Keratinocyte (primary cell): ENCODE measurements at regions not wholly inside any gene's neighbourhood (a gene's known extent, or its start where the extent isn't known, plus 50 kb on each side); places are given as distances from the start of the nearest gene placed in this dataset.

ENCODE experiments used
- DNase-seq: peaks from one replicate; pipeline ENCODE4 v3.0.0-alpha.2; 2011; ENCODE audit warnings: low read depth, missing footprints, low spot score
- FAIRE-seq: peaks from 2 replicates; lab custom pipeline; 2011; peaks lifted over from hg19 to GRCh38; lab: Jason Lieb, UNC
- H2AFZ ChIP-seq: 2 replicates; pipeline ENCODE4 v1.6.0; 2012; ENCODE audit warnings: low read length, control low read depth, inconsistent platforms; ENCODE audit not compliant: control insufficient read depth
- H3K27ac ChIP-seq: 2 replicates; pipeline ENCODE4 v1.5.1; 2011; ENCODE audit warnings: low read length; ENCODE audit not compliant: control insufficient read depth, insufficient read depth
- H3K27me3 ChIP-seq: 3 replicates; pipeline ENCODE4 v1.6.0; 2011; ENCODE audit warnings: low read length; ENCODE audit not compliant: control insufficient read depth, insufficient read depth; ENCODE audit errors: extremely low read depth
- H3K36me3 ChIP-seq, 2 experiments: 2 replicates in 1 of 2; 3 replicates in 1 of 2; pipeline ENCODE4 v1.5.1; 2011; ENCODE audit warnings: low read length in 2 of 2, mild to moderate bottlenecking in 1 of 2; ENCODE audit not compliant: control insufficient read depth in 2 of 2, insufficient read depth in 2 of 2; ENCODE audit errors: extremely low read depth in 1 of 2
- H3K4me1 ChIP-seq: 3 replicates; pipeline ENCODE4 v1.5.1; 2011; ENCODE audit warnings: low read length; ENCODE audit not compliant: control insufficient read depth, insufficient read depth; ENCODE audit errors: extremely low read depth
- H3K4me2 ChIP-seq: 3 replicates; pipeline ENCODE4 v1.6.0; 2011; ENCODE audit warnings: low read depth, low read length; ENCODE audit not compliant: control insufficient read depth, insufficient read depth; ENCODE audit errors: extremely low read depth
- H3K4me3 ChIP-seq, 3 experiments: fragments of 200-600 bp in 1 of 3; sonication (generic) in 1 of 3; 2 replicates in 2 of 3; 3 replicates in 1 of 3; pipeline ENCODE4 v1.5.1; 2011 to 2016; ENCODE audit warnings: low read length in 3 of 3, mild to moderate bottlenecking in 3 of 3, control low read depth in 2 of 3, inconsistent platforms in 1 of 3, low read depth in 1 of 3, mixed read lengths in 1 of 3, mixed run types in 1 of 3, moderate library complexity in 1 of 3; ENCODE audit not compliant: control insufficient read depth in 2 of 3, insufficient read depth in 2 of 3; ENCODE audit errors: extremely low read depth in 1 of 3
- H3K79me2 ChIP-seq: 2 replicates; pipeline ENCODE4 v1.6.0; 2012; ENCODE audit warnings: low read length; ENCODE audit not compliant: control insufficient read depth, insufficient read depth
- H3K9ac ChIP-seq: 3 replicates; pipeline ENCODE4 v1.6.0; 2011; ENCODE audit warnings: low read length; ENCODE audit not compliant: control insufficient read depth, insufficient read depth; ENCODE audit errors: extremely low read depth
- H3K9me1 ChIP-seq: 3 replicates; pipeline ENCODE4 v1.6.0; 2011; ENCODE audit warnings: low read length; ENCODE audit not compliant: control insufficient read depth, insufficient read depth; ENCODE audit errors: extremely low read depth
- H3K9me3 ChIP-seq: 2 replicates; pipeline ENCODE4 v1.5.1; 2012; ENCODE audit warnings: low read depth, low read length; ENCODE audit not compliant: control insufficient read depth
- H4K20me1 ChIP-seq: 3 replicates; pipeline ENCODE4 v1.6.0; 2011; ENCODE audit warnings: low read length; ENCODE audit not compliant: control insufficient read depth, insufficient read depth; ENCODE audit errors: extremely low read depth
- EZH2 ChIP-seq: IDR thresholded peaks from one replicate; pipeline ENCODE4 v1.6.1; 2012; ENCODE audit warnings: inconsistent platforms, mild to moderate bottlenecking, low read length, moderate library complexity
- dilution Hi-C: fragments of 300-500 bp; cut with MboI; formaldehyde crosslinking; loops from one replicate; pipeline ENCODE4 v1.7.0; 2020; ENCODE audit warnings: low sequenced_read_pairs; ENCODE audit not compliant: extremely low pct_ligation_motif_present
- TF ChIP-seq, protein P1 (sequence below), 3 experiments: IDR thresholded peaks in 1 of 3; conservative IDR thresholded peaks in 1 of 3; optimal IDR thresholded peaks in 1 of 3; 2 replicates in 2 of 3; 3 replicates in 1 of 3; pipeline versions ENCODE3 to v1.5.1; 2011; ENCODE audit warnings: low read length in 3 of 3, mild to moderate bottlenecking in 3 of 3, moderate library complexity in 2 of 3, control low read depth in 1 of 3, inconsistent platforms in 1 of 3; ENCODE audit not compliant: insufficient read depth in 2 of 3; ENCODE audit errors: extremely low read depth in 1 of 3

GRCh38 chr15:39216816-39217215 lies 364.1 kb upstream of the THBS1 start:
- Histone ChIP-seq H3K27ac (no peak overlapping the region), H4K20me1 (no peaks in the 10 kb centered on the region), H3K9ac (no peak overlapping the region), H3K27me3 (no peaks in the 10 kb centered on the region), H3K4me3 (no peak overlapping the region), H2AFZ (no peak overlapping the region), H3K9me3 (peaks cover 3% of the 10 kb centered on the region), H3K9me1 (no peaks in the 10 kb centered on the region), H3K4me1 (peaks cover 14% of the 10 kb centered on the region), H3K79me2 (no peaks in the 10 kb centered on the region), H3K36me3 (peaks cover 0 to 2% of the 10 kb centered on the region in 2 experiments), H3K4me2 (no peak overlapping the region)
- dilution Hi-C loops = no loop called here
- FAIRE-seq = peak; percentile 36
- DNase-seq = no peak
- TF ChIP-seq, protein P1, sequence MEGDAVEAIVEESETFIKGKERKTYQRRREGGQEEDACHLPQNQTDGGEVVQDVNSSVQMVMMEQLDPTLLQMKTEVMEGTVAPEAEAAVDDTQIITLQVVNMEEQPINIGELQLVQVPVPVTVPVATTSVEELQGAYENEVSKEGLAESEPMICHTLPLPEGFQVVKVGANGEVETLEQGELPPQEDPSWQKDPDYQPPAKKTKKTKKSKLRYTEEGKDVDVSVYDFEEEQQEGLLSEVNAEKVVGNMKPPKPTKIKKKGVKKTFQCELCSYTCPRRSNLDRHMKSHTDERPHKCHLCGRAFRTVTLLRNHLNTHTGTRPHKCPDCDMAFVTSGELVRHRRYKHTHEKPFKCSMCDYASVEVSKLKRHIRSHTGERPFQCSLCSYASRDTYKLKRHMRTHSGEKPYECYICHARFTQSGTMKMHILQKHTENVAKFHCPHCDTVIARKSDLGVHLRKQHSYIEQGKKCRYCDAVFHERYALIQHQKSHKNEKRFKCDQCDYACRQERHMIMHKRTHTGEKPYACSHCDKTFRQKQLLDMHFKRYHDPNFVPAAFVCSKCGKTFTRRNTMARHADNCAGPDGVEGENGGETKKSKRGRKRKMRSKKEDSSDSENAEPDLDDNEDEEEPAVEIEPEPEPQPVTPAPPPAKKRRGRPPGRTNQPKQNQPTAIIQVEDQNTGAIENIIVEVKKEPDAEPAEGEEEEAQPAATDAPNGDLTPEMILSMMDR (optimal IDR thresholded peaks at IDR 0.05 in 1 of 3, IDR thresholded peaks at IDR 0.05 in 1 of 3, conservative IDR thresholded peaks at IDR 0.05 in 1 of 3; ENCODE audit: extremely low read depth in 1 of 3, insufficient read depth in 2 of 3, low read length in 3 of 3) = no peak
- TF ChIP-seq EZH2 = no peak

- no peak for FAIRE-seq
- DNase-seq = no peak
- no peaks in the 10 kb centered on the region for H3K36me3 ChIP-seq
- TF ChIP-seq, protein P1 (optimal IDR thresholded peaks at IDR 0.05 in 1 of 3, IDR thresholded peaks at IDR 0.05 in 1 of 3, conservative IDR thresholded peaks at IDR 0.05 in 1 of 3; ENCODE audit: extremely low read depth in 1 of 3, insufficient read depth in 2 of 3, low read length in 3 of 3) = no peak
- H3K9me1 ChIP-seq = no peaks in the 10 kb centered on the region
- no peak overlapping the region for H2AFZ ChIP-seq
- dilution Hi-C loops = no loop called here
- H4K20me1 ChIP-seq = no peaks in the 10 kb centered on the region
- H3K9me3 ChIP-seq = no peaks in the 10 kb centered on the region
- no peaks in the 10 kb centered on the region for H3K79me2 ChIP-seq
- no peak overlapping the region for H3K4me2 ChIP-seq
- H3K9ac ChIP-seq = no peak overlapping the region
- no peak overlapping the region for H3K4me3 ChIP-seq
- no peaks in the 10 kb centered on the region for H3K27me3 ChIP-seq
- no peaks in the 10 kb centered on the region for H3K4me1 ChIP-seq
- H3K27ac ChIP-seq = no peak overlapping the region
Measured at GRCh38 chr15:39219608-39220007, 361.3 kb upstream of the THBS1 start.
